NCI-H2227 treated with DMSO at 0.1 percent for 48 hours (cell line): ENCODE measurements at regions not wholly inside any gene's neighbourhood (a gene's known extent, or its start where the extent isn't known, plus 50 kb on each side); places are given as distances from the start of the nearest gene placed in this dataset.

Experiments used
- DNase-seq: peaks from one replicate; lab custom pipeline; 2025; lab: John Stamatoyannopoulos, UW

DNA sequence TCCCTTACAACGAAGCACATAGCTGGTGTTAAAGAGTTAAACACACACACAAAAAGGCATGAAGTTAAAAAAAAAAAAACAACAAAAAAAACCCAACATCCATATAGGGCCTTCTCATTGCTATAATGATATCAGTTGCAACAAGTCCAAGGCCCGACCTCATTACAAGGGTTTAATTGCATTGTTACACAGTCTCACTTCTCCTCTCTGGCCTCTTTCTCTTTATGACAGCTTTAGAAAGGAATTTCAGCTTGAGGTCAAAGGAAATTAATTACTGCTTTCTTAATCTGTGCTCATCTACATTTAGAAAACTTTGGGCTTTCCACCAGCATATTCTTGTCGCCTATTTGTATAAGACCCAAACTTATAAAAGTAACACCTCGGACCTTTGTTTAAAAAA is 342.1 kb downstream of the NR2F2 start:
- no peak for DNase-seq

DNA sequence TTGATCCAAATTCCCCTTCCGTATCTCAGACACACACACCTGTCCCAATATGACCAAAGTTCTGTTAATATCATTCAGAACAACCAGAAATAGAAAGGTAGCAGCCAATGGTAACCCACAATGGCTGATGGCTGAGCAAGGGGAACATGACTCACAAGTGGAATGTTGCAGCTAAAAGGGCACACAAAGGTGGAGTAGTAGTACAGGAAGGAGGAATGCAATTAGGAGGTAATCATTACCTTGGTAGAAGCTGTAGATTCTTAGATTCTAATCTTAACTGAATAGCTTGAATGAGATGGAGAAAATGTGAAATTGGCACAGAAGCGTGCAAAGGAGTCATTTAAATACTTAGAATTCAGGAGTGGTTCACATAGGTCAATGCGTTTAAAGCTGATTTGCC is 347.9 kb downstream of the NR2F2 start:
- no peak for DNase-seq

DNA sequence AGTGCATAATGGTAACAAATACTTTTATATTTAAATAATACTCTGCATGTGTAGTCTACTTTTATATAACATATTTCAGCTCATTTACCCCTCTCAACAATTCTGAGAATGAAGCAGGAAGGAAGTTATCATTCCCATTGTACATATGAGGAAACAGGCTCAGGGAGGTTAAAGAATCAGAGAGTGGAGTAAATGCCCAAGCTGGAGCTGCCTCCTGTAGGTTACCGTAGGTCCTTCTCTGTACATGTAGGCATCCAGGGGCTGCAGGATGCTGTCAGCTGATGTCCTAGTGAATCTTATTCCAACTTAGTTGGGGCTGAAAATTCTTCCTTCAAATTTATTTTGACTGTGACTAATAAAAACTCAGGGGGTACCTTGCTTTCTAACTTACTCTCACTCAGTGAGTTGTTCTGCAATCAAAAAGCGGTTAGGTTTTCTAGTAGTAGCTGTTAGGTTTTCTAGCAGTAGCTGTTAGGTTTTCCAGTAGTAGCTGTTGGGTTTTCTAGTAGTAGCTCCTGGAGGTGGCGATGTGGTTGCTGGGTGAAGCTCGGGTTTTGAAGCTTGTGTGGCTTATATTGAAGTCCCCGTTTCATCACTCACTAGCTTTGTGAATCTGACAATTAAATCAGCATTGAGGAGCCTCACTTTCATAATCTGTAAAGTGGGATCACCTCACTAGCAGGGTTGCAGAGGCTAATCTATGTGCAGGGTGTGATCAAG is 357.0 kb downstream of the NR2F2 start:
- no peak for DNase-seq

DNA sequence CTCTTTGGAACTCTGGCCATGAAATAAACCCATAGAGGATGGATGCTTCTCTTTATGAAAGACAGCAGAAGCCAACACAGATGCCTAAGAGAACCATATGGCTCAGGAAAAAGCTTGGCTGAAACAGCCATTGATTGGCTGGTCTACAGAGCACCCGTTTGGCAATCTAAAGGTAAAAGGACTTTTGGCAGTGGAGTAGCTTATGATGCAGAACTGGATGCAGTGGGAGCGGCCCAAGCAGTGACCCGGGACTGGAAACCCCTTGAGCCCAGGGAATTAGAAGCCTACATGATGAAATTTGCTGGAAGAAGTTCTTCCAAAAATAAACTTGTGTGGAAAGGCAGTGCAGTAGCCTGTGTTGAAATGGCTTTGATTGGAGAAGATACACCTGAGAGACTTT is 360.2 kb downstream of the NR2F2 start:
- no peak for DNase-seq

DNA sequence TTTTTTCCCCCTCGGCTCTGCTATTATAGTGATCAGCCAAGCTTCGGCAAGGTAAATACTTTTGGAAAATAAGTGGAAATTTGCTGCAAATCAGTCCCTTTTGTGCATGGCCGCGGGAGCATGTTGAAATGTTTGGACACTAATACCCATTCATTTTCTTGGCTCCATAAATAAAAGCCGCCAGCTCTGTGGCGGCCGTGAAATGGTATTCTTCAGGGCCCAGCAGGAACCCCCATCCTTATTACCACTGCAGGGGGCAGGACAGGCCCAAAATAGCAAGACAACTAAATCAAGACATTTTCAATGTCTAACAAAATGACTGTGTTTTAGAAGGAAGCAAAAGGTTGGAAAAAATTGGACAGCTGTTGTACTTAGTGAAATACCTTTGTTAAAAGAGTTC is 362.3 kb downstream of the NR2F2 start:
- DNase-seq: peak; percentile 88

DNA sequence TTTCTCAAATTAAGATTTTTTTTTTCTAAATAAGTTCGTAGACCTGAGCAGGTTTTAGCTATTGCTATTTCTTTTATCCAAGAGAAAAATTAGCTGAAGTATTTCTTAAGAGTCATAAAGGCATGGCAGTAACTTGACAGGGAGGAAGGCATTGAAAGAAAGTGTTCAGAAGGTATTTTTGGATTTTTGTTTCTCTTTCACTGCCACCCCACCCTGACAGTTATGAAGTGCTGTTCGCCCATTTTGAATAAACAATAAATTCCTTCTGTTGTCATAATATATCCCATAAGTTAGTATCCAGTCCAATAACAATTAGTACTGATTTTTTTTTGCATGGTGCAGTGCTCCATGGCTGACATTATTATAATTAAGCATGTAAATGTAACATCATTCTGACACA is 363.0 kb downstream of the NR2F2 start:
- no peak for DNase-seq

DNA sequence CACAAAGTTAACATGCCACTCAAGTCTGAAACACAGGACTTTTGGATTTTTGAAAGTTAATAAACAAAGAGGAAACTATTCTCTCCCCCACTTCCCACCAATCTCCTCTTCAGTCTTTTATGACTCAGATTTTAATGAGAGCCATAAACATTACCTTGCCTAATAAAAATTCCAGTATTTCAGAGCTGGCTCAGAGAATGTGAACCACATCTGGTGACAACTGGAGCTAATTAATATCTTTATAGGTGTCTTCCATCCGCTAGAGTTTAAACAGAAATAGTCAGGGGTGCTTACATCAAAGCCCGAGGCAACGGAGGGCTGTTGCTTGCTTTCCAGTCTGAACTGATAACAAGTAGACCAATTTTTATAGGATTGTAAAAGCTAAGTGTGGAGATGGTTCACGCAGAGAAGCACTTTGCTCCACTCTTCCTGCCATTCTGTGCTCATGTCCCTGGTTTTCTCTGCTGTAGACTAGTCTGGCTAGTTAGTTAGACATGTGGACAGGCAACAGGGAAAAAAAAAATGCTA is 363.6 kb downstream of the NR2F2 start:
- no peak for DNase-seq

DNA sequence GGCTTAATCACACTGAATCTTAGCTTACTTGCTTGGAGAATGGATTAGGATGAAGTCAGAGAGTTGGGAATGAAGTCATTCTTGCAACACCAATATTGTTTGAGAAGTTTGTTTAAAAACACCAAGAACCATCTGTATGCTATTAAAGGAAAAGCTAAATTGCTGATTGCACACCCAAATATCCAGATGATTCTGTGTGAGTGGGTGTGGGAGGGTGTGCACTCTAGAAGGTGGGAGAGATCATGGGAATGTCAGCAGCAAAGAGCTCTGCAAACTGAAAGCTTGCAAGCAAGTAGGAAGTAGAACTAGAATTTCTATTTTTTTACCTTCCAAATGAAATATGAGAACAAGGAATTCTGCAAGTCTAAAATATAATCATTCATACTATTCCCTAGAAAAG is 364.9 kb downstream of the NR2F2 start:
- DNase-seq: no peak

DNA sequence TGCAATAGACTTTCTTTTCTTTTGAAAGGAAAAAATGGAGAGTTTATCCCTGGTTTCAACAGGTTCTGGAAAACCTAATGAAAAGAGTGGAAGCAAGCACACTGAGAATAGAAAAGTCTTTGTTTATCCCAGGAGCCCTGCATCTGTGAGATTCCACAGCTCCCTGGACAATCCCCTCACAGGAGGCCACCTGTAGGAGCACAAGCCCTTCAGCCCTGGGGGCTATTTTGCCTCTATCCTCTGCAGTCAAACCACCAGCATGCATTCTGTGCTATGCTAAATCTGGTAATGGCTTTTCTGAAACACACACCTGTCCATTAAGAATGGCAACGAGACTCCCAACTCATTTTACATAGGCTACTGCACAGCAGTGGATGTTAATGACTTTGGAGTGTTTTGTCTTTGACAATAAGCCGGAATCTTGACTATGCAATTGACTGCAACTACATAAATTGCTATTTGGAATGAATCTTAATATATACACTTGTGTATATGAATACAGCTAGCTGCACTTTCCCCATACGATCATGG is 369.4 kb downstream of the NR2F2 start:
- no peak for DNase-seq

DNA sequence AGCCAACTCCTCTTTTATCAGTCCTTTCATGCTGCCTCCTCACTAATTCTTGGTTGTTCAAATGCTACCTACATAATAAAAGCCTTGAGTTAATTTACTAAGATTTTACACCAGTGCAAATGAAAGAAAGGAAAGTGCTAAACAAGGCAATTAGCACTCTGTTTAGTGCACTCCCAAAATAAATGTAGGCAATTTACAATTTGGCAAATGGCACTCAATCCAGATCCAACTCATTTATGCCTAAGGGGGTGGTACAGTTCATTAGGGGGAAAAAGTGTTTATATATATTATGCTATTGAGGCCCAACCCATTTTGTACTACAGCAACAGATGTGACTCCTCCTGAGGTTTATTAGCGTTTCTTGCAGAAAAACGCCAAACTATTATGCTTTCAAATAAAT is 370.1 kb downstream of the NR2F2 start:
- no peak for DNase-seq

DNA sequence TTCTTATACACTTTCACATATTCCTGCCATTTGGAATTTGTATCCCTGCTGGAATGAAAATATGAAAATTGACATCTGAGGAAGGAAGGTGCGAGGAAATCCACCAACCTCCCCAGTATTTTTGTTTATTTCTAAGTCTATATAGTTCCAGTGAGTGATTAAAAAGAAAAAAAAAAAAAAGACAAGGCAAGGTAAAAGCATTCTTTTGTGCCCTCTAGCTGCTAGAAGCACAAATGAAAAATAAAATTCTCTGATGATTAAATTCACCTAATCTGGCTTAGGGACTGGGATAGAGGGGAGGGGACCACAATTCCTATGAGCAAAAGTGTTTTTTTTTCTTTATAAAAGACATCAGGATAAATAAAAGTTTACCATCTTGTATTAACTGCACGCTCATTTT is 370.9 kb downstream of the NR2F2 start:
- DNase-seq: peak; percentile 32

DNA sequence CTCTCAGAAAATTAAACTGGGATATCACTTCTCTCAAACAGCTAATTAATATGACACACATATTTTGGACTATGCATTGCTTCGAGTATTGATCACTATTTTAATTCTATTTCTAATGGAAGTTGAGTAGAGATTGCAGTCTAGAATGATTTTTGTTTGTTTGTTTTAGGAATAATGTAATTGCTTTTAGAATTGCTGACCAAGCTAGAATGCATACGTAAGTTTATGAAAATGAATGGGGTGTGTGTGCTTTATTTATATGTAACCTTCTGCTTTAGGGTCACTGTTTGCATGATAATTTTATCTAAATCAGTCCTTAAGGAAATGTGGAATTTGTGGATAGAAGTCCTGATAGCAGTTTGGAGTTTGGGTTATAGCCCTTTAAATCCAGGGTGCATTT is 371.4 kb downstream of the NR2F2 start:
- no peak for DNase-seq

DNA sequence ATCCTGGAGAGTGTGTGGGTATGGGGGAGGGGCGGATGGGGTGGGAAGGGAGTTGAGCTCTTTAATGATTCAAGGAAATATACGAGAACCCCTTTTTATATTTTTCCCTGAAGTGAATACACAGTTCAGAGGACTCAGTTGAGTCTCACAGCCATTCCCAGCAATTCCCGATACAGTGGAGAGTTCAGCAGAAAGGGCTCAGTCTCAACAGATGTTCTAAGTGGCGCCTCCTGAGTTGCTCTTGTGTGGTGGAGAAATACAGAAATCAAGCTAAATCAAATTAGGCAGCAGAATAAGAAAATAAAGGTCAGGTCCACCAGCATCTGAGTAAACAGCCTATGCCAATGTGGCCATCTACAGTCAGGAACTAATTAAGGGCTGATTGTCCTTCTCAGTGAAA is 372.1 kb downstream of the NR2F2 start:
- peak; percentile 49 for DNase-seq

DNA sequence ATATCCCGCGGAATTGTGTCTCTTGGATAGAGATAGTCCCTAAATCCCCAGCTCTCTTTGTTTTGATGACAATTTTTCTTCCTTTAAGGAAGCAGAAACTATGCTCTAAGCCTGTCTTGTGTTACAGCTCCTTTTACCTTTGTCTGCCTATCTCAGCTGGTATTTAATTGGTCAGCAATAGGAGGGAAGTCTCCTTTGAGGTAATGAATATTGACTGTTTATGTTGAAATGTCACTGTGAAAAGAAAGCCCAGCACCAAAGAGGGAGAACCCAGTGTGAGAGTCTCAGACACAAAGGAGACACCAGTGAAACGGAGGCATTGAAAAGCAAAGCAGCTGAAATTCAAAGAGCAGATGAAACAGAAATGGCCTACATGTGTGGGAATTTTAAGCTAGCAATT is 372.6 kb downstream of the NR2F2 start:
- peak; percentile 34 for DNase-seq

DNA sequence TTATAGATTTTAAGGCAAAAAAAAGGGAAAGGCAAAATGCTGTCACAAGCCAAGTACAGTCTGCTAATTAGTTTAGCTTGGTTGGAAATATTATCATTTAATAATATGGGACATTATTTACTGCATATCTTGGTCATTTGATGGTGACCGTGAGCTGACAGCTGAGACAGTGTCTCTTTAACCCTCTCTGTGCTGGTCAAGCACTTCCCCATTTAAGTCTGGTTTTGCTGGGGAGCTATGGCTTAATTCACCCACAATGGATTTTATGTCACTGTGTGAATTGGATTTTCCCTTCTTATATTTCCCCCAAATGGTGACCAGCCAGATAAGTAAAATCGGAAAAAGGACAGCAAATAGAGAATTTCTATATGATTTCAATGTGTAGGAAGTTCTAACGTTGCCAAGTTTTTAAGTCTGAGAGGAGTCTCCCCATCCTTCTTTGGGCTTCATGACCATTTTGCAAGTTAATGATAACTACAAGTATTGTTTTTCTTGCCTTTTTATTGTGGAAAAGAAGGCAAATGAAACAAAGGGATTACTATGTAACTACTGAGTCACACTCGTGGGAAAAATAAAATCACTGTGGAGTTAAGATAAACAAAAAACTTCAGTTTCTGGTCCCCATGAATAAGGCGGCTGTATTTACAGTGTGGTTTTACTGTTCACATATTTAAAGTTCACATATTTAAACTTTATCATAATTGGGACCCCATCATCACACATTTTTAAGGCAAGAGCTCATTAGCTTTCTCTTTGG is 373.5 kb downstream of the NR2F2 start:
- no peak for DNase-seq

DNA sequence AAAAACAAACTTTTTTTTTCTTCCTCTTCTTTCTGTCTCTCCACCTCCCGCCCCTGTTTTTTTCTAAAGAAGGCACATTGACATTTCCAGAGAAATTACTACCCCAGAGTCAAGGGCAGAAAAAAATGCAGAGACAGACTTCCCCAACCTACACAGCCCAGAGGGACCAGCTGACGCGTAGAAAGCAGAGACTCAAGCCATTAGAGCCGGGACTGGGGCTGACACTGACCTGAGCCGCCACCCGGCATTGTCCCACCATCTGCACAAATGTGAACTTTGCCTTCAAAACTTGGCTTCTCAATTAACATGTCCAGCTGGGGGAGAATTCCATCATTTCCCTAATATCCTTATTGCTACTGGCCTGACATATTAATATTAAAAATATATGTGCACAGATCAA is 385.6 kb downstream of the NR2F2 start:
- peak; percentile 76 for DNase-seq

DNA sequence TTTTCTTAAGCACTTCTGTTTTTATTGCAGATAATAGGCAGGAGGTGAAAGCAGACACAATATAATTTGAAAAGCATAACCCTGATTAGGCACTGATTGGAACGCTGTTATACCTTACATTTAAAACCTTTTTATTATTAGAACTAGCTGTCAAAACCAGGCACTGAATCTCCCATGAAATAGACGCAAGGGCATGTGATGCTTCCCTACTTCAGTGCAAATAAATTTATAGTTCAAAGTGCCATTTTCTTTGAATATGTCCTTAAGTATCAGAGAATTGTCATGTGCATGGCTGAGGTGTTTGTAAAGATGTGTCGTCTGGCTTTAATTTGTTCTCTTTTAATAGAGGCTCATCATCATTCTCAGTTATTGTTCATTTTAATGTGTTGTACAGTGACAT is 386.0 kb downstream of the NR2F2 start:
- no peak for DNase-seq

DNA sequence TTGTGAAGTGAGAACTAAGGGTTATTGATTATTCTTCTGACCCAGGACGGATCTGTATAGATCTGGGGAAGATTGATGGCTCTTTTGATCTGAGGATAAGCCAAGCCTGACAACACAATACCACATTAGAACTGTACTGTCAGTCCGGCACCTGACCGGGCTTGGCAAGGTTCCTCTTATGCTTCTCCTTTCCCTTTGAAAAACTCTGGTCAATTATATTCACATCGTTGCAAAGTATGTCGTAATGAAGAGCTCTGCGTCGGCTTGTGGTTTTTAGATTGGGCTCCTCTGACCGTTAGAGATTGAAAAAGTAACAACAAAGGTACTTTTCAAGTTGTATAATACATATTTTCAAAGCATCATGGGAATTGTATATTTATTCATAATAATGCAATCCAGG is 389.8 kb downstream of the NR2F2 start:
- DNase-seq: no peak

DNA sequence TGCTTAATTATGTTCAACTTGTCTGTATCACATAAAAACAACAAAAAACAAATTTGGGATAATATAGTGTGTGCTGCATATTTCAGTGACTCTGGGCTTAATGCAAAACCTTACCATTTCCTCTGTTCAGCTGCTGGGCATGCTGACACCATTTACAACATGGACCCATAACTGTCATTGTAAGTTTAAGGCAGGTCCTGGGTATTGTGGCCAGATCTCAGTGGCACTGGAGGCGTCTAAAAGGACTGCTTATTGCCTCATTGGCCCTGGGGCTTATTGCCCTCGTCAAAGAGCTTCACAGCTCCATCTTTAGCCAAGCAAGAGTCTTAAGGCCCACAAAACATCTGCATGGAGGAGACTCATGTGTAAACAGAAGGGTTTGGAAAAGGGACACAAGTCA is 390.2 kb downstream of the NR2F2 start:
- no peak for DNase-seq

DNA sequence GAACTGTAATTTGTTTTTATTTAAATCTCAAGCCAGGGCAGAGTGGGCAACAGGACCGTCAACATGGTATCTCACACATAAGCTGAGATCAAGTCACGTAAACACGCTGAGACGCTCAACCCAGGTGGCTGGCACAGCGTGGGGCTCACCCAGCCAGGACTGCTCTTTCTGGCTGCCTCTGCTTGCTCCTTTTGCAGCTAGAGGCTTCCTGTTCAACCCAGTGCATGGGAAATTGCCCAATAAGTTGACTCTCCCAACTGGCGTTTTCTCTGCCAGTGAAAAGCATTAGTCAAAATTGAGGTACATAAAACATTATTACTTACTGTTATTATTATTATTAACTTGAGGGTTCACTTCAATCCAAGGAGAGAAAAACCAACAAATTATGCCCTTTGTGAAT is 398.1 kb downstream of the NR2F2 start:
- peak; percentile 75 for DNase-seq

DNA sequence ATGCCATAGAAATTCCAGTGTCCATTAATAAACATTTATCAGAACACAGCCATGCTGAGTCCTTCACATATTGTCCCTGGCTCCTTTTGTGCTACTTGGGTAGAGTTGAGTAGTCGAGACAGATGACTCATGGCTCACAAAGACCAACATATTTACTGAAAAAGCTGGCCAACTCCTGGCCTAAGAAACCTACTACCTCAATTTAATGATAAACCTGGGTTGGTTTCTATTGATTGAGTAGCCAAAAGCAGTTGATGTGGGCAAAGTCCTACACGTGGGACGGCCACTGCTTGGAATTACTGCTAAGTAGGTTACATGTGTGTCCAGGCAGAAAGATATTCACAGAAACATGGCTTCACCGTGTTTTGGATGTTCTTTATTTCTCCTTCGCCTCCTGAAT is 402.2 kb downstream of the NR2F2 start:
- DNase-seq: no peak

DNA sequence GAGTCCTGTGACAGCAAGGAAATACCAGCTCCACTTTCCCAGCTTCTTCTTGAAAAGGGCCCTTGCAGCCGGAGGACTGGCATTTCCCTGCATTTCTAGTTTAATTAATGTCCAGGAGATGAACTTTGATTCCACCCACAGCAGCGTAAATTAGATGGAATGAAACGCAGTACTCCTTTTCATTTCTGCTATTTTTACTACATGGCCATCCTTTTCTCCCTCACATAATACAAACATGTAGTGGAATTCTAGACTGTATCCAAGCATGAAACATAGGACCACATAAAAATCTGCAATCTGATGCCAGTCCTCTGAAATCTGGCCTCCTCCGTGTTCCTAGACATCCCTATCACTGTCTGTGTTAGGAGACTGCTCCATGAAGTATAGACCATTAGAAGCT is 403.2 kb downstream of the NR2F2 start:
- DNase-seq: no peak

DNA sequence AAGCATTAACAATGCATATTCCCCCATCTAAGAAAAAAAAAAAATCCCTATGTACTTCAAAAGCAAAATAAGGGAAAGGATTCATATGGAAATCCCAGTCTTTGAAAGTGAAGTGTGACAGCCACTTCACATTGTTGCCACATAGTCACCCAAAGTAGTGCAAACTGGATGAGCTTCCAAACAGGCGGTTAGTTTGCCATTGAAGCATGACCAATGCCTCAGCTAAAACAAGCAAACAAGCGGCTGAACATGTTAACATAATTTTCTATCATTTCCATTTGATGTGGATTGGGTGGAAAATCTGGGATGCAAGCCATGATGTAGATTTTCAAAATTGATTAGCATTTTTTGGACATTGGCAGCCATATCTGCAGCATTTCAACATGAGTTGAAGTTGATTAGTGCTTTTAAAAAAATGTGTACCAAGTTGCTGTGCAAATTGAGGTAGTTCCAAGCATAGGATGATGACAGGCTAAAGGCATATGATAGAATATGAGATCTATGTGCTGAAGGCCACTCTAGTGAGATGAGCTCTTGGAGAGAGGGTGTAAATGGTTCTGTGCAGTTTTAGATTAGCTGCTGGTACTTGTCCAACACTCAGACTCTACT is 405.2 kb downstream of the NR2F2 start:
- no peak for DNase-seq
